HCT116 (cell line): ENCODE measurements at regions not wholly inside any gene's neighbourhood (a gene's known extent, or its start where the extent isn't known, plus 50 kb on each side); places are given as distances from the start of the nearest gene placed in this dataset.

Experiments used
- ATAC-seq: fragments of 200-7000 bp; cut with Tn5 transposase; 2 replicates; pipeline ENCODE4 v1.9.1; 2020; ENCODE audit warnings: mild to moderate bottlenecking, moderate library complexity
- BruUV-seq: library from RNA; stranded (reverse); fragments of 400-500 nt; replicated peaks from 2 replicates; lab custom pipeline; 2021; lab: Mats Ljungman, UMichigan
- CTCF ChIA-PET: fragments of 300-600 bp; sonication (Branson Sonifier 250); formaldehyde crosslinking; loops from one replicate; lab custom pipeline; 2021; ENCODE audit warnings: antibody characterized with exemption; lab: Charles Lee
- POLR2A ChIA-PET: fragments of 300-600, 350-600 bp; sonication (Branson Sonifier 250); formaldehyde crosslinking; loops from one replicate; lab custom pipeline; 2021; ENCODE audit warnings: antibody characterized with exemption; lab: Charles Lee
- RAD21 ChIA-PET, 2 experiments: fragments of 300-600 bp; sonication (Branson Sonifier 250); formaldehyde crosslinking; loops; one replicate each; lab custom pipeline; 2023; ENCODE audit warnings: low total read pairs in 2 of 2; ENCODE audit not compliant: uncharacterized antibody in 2 of 2, unreplicated experiment in 2 of 2, low non-redundant PET in 1 of 2; lab: Charles Lee
- DNase-seq: peaks from one replicate; pipeline ENCODE4 v3.0.0-alpha.2; 2010; ENCODE audit warnings: low read depth, low spot score
- H2AFZ ChIP-seq: fragments of 200-600 bp; shearing (Covaris generic), sonication (generic); 2 replicates; pipeline ENCODE4 v1.6.1; 2017; ENCODE audit warnings: low read depth, mixed run types, mixed read lengths, antibody characterized with exemption, low read length; ENCODE audit not compliant: poor library complexity, severe bottlenecking
- H3K27ac ChIP-seq: 2 replicates; pipeline ENCODE4 v1.5.1; 2012; ENCODE audit warnings: low read depth, low read length
- H3K27me3 ChIP-seq: fragments of 200-600 bp; sonication (generic); 2 replicates; pipeline ENCODE4 v1.6.1; 2016; ENCODE audit warnings: mixed run types, low read length, mixed read lengths; ENCODE audit not compliant: insufficient read depth
- H3K36me3 ChIP-seq, 2 experiments: fragments of 200-500 bp in 1 of 2; fragments of 200-600 bp in 1 of 2; sonication (Bioruptor generic) in 1 of 2; sonication (generic) in 1 of 2; 2 replicates each; pipeline versions ENCODE4 v1.5.1 to v1.6.1; 2014 to 2016; ENCODE audit warnings: low read length in 2 of 2, inconsistent platforms in 1 of 2, mixed read lengths in 1 of 2, mixed run types in 1 of 2; ENCODE audit not compliant: insufficient read depth in 2 of 2, control insufficient read depth in 1 of 2
- H3K4me1 ChIP-seq, 2 experiments: fragments of 200-600 bp in 1 of 2; sonication (generic) in 1 of 2; 2 replicates each; pipeline versions ENCODE4 v1.5.1 to v1.6.1; 2012 to 2017; ENCODE audit warnings: low read length in 2 of 2, inconsistent platforms in 1 of 2, mild to moderate bottlenecking in 1 of 2, mixed read lengths in 1 of 2, mixed run types in 1 of 2, moderate library complexity in 1 of 2; ENCODE audit not compliant: insufficient read depth in 2 of 2, control insufficient read depth in 1 of 2
- H3K4me2 ChIP-seq: fragments of 200-600 bp; sonication (generic); 2 replicates; pipeline ENCODE4 v1.6.1; 2017; ENCODE audit warnings: mixed run types, low read length, mixed read lengths
- H3K4me3 ChIP-seq, 2 experiments: fragments of 200-600 bp in 1 of 2; sonication (generic) in 1 of 2; replicated peaks in 1 of 2; 2 replicates each; pipeline ENCODE4 v1.5.1; 2011 to 2016; ENCODE audit warnings: low read length in 2 of 2, control low read depth in 1 of 2, low read depth in 1 of 2, mild to moderate bottlenecking in 1 of 2, mixed read lengths in 1 of 2, mixed run types in 1 of 2
- H3K79me2 ChIP-seq: fragments of 200-600 bp; sonication (generic); 2 replicates; pipeline ENCODE4 v1.6.1; 2017; ENCODE audit warnings: mild to moderate bottlenecking, mixed run types, low read length, moderate library complexity, mixed read lengths; ENCODE audit not compliant: insufficient read depth
- H3K9ac ChIP-seq: fragments of 200-600 bp; sonication (generic); 2 replicates; pipeline ENCODE4 v1.6.1; 2016; ENCODE audit warnings: low read length, mixed read lengths
- H3K9me2 ChIP-seq: fragments of 200-600 bp; sonication (generic), shearing (Covaris generic); 2 replicates; pipeline ENCODE4 v1.6.1; 2017; ENCODE audit warnings: mixed run types, mild to moderate bottlenecking, moderate library complexity; ENCODE audit not compliant: insufficient read depth
- H3K9me3 ChIP-seq, 2 experiments: fragments of 200-500 bp in 1 of 2; fragments of 200-600 bp in 1 of 2; sonication (Bioruptor generic) in 1 of 2; sonication (generic) in 1 of 2; 2 replicates each; pipeline ENCODE4 v1.6.1; 2014 to 2017; ENCODE audit warnings: low read length in 2 of 2, mixed read lengths in 2 of 2, inconsistent platforms in 1 of 2, low read depth in 1 of 2, mild to moderate bottlenecking in 1 of 2, mixed run types in 1 of 2, moderate library complexity in 1 of 2; ENCODE audit not compliant: control insufficient read depth in 1 of 2, insufficient read depth in 1 of 2
- H4K20me1 ChIP-seq: fragments of 200-600 bp; sonication (generic), shearing (Covaris generic); 2 replicates; pipeline ENCODE4 v1.6.1; 2017; ENCODE audit warnings: mixed run types, mild to moderate bottlenecking, moderate library complexity; ENCODE audit not compliant: insufficient read depth
- ATF3 ChIP-seq: IDR thresholded peaks from 2 replicates; pipeline ENCODE4 v1.6.1; 2012
- CEBPB ChIP-seq: IDR thresholded peaks from 2 replicates; pipeline ENCODE4 v1.6.1; 2012; ENCODE audit warnings: low read depth
- ELF1 ChIP-seq: IDR thresholded peaks from 2 replicates; pipeline ENCODE4 v1.6.1; 2012; ENCODE audit warnings: low read depth, borderline replicate concordance
- EZH2 ChIP-seq: fragments of 200-600 bp; sonication (generic); IDR thresholded peaks from 2 replicates; pipeline ENCODE4 v1.6.1; 2017; ENCODE audit warnings: antibody characterized with exemption, mixed run types
- EZH2phosphoT487 ChIP-seq: fragments of 200-600 bp; IDR thresholded peaks from 2 replicates; pipeline ENCODE4 v1.6.1; 2018; ENCODE audit warnings: antibody characterized with exemption, borderline replicate concordance
- FOSL1 ChIP-seq: IDR thresholded peaks from 2 replicates; pipeline ENCODE4 v1.6.1; 2012; ENCODE audit warnings: low read depth
- POLR2AphosphoS5 ChIP-seq: IDR thresholded peaks from 2 replicates; pipeline ENCODE4 v1.6.1; 2011; ENCODE audit warnings: mild to moderate bottlenecking, low read depth, low read length, moderate library complexity
- RAD21 ChIP-seq: IDR thresholded peaks from 2 replicates; pipeline ENCODE4 v1.6.1; 2012; ENCODE audit warnings: low read depth, mild to moderate bottlenecking
- REST ChIP-seq: IDR thresholded peaks from 2 replicates; pipeline ENCODE4 v1.6.1; 2012; ENCODE audit warnings: low read depth
- SIN3A ChIP-seq: IDR thresholded peaks from 2 replicates; pipeline ENCODE4 v1.6.1; 2012; ENCODE audit warnings: low read depth
- SP1 ChIP-seq: IDR thresholded peaks from 2 replicates; pipeline ENCODE4 v1.6.1; 2012; ENCODE audit warnings: low read depth
- SRF ChIP-seq: IDR thresholded peaks from 2 replicates; pipeline ENCODE4 v1.6.1; 2012; ENCODE audit warnings: low read depth
- TCF7L2 ChIP-seq: IDR thresholded peaks from 2 replicates; pipeline ENCODE4 v1.7.0; 2011; ENCODE audit warnings: borderline replicate concordance, inconsistent platforms; ENCODE audit not compliant: insufficient read depth, insufficient read length; ENCODE audit errors: extremely low read depth
- ZBTB33 ChIP-seq: IDR thresholded peaks from 2 replicates; pipeline ENCODE4 v1.6.1; 2011; ENCODE audit warnings: mild to moderate bottlenecking, low read length, moderate library complexity; ENCODE audit not compliant: insufficient replicate concordance; ENCODE audit errors: extremely low read depth
- ZFX ChIP-seq: fragments of 450-650 bp; IDR thresholded peaks from 2 replicates; pipeline ENCODE4 v1.6.1; 2017
- ZNF274 ChIP-seq: fragments of 200-500 bp; sonication (Bioruptor generic); IDR thresholded peaks from 2 replicates; pipeline ENCODE4 v1.6.1; 2014; ENCODE audit warnings: mild to moderate bottlenecking, low read depth, low read length, inconsistent platforms
- intact Hi-C: fragments of 100-400 bp; cut with micrococcal nuclease; formaldehyde crosslinking; loops from 2 replicates; pipeline ENCODE4 v1.10.0; 2022
- TF ChIP-seq, protein P1 (sequence below): IDR thresholded peaks from 2 replicates; pipeline ENCODE4 v1.6.1; 2012

DNA sequence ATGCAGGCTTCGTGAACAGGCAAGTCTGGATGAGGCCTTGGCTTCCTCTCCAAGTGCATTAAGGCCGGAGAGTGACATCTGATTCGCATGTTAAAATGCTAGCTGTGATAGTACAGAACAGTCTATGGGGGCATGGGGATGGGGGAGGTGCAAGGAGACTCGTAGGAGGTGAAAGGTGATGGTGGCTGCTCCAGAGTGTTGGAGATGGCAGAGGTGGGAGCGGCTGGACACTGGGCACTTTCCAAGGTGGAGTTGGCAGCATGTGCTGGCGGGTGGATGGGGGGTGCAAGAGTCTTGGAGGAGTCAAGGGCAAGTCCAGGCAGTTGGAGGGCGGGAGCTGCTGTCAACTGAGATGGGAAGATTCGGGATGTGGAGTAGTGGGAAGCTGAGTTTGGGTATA is 350.9 kb upstream of the TNRC6C start:
- no TSS peak for BruUV-seq
- no peak overlapping the region for H3K9ac ChIP-seq
- ChIA-PET CTCF (interaction anchor here (0.8 to 1.6 kb wide), 2 partner anchors 12 to 405 kb away, joined by 3 to 7 read pairs; no protein-coding TSS in a partner anchor), RAD21 (no interaction called here), POLR2A (no interaction called here)
- no peak overlapping the region for H3K27ac ChIP-seq
- H3K9me3 ChIP-seq: no peaks in the 10 kb centered on the region
- intact Hi-C loops: no loop called here
- H3K4me1 ChIP-seq: no peaks in the 10 kb centered on the region
- no peaks in the 10 kb centered on the region for H4K20me1 ChIP-seq
- no peak for TF ChIP-seq RAD21
- H3K4me2 ChIP-seq: no peak overlapping the region
- no peak overlapping the region for H3K4me3 ChIP-seq
- H3K79me2 ChIP-seq: no peaks in the 10 kb centered on the region
- ATAC-seq (no peak), DNase-seq (no peak)
- no peaks in the 10 kb centered on the region for H3K36me3 ChIP-seq
- no peak overlapping the region for H2AFZ ChIP-seq
- H3K27me3 ChIP-seq: peaks cover 35% of the 10 kb centered on the region
- H3K9me2 ChIP-seq: no peaks in the 10 kb centered on the region

DNA sequence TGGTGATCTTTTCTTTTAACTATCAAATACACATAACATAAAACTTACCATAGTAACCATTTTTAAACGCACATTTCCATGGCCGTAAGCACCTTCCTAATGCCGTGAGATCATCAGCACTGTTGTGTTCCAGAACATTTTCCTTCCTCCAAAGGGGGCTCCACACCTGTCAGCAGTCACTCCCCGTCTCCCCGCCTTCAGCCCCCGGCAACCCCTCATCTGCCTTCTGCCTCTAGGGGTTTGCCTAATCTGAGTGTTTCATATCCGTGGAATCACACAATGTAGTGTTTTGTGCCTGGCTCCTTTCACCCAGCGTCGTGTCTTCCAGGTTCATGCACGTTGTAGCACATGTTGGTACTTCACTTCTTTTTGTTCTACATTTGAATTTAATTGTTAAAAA is 350.1 kb upstream of the TNRC6C start:
- H2AFZ ChIP-seq: no peak overlapping the region
- H3K4me3 ChIP-seq: no peak overlapping the region
- no peak for DNase-seq
- no peak overlapping the region for H3K9ac ChIP-seq
- ChIA-PET POLR2A (no interaction called here), CTCF (no interaction called here), RAD21 (no interaction called here)
- no peaks in the 10 kb centered on the region for H3K79me2 ChIP-seq
- no peaks in the 10 kb centered on the region for H3K36me3 ChIP-seq
- H3K27ac ChIP-seq: no peak overlapping the region
- BruUV-seq: no TSS peak
- ATAC-seq: no peak
- H3K4me1 ChIP-seq: no peaks in the 10 kb centered on the region
- intact Hi-C loops: no loop called here
- no peaks in the 10 kb centered on the region for H4K20me1 ChIP-seq
- H3K4me2 ChIP-seq: no peak overlapping the region
- no peaks in the 10 kb centered on the region for H3K9me3 ChIP-seq
- no peaks in the 10 kb centered on the region for H3K9me2 ChIP-seq
- peaks cover 43% of the 10 kb centered on the region for H3K27me3 ChIP-seq
- TF ChIP-seq SIN3A (no peak), ZFX (no peak), EZH2 (no peak), REST (no peak), SRF (no peak), FOSL1 (no peak), CEBPB (no peak), TCF7L2 (no peak), ZNF274 (no peak), ZBTB33 (no peak), POLR2AphosphoS5 (no peak), EZH2phosphoT487 (no peak), RAD21 (no peak), ATF3 (no peak), SP1 (no peak), ELF1 (no peak)
- TF ChIP-seq, protein P1, sequence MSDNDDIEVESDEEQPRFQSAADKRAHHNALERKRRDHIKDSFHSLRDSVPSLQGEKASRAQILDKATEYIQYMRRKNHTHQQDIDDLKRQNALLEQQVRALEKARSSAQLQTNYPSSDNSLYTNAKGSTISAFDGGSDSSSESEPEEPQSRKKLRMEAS: no peak
